HAP-1 (cell line): ENCODE measurements at regions not wholly inside any gene's neighbourhood (a gene's known extent, or its start where the extent isn't known, plus 50 kb on each side); places are given as distances from the start of the nearest gene placed in this dataset.

Source experiments
- DNase-seq, 2 experiments: peaks; one replicate each; pipeline ENCODE4 v3.0.0-alpha.2; 2016 to 2020; ENCODE audit warnings: low spot score in 2 of 2
- H3K27me3 ChIP-seq: fragments of 250-450 bp; sonication (Bioruptor Pico); 2 replicates; pipeline ENCODE4 v1.5.1; 2020; ENCODE audit warnings: low read depth, mild to moderate bottlenecking, moderate library complexity
- H3K36me3 ChIP-seq: fragments of 250-450 bp; sonication (Bioruptor Pico); replicated peaks from 2 replicates; pipeline ENCODE4 v1.5.1; 2020; ENCODE audit warnings: mild to moderate bottlenecking
- H3K4me1 ChIP-seq: fragments of 250-450 bp; sonication (Bioruptor Pico); 2 replicates; pipeline ENCODE4 v1.5.1; 2020; ENCODE audit warnings: mild to moderate bottlenecking
- H3K4me3 ChIP-seq: fragments of 250-450 bp; sonication (Bioruptor Pico); 2 replicates; pipeline ENCODE4 v1.5.1; 2020; ENCODE audit warnings: mild to moderate bottlenecking, moderate library complexity
- H3K9me3 ChIP-seq: fragments of 250-450 bp; sonication (Bioruptor Pico); 2 replicates; pipeline ENCODE4 v1.5.1; 2020; ENCODE audit warnings: mild to moderate bottlenecking, moderate library complexity
- in situ Hi-C: fragments of 300-500 bp; cut with MboI; formaldehyde crosslinking; loops from 3 replicates; pipeline ENCODE4 v1.14.3; 2020; ENCODE audit warnings: low sequenced_read_pairs, inconsistent platforms, mixed read lengths

- DNase-seq = no peak
- in situ Hi-C loops = no loop called here
- Histone ChIP-seq H3K36me3 (no peaks in the 10 kb centered on the region), H3K4me3 (no peak overlapping the region), H3K9me3 (no peaks in the 10 kb centered on the region), H3K27me3 (no peaks in the 10 kb centered on the region), H3K4me1 (peaks cover 9% of the 10 kb centered on the region)
These were observed 565.7 kb upstream of the FTMT start for GRCh38 chr5:121285801-121286521.

GRCh38 chr5:121288781-121289180 is 562.9 kb upstream of the FTMT start:
- no peaks in the 10 kb centered on the region for H3K9me3 ChIP-seq
- no peaks in the 10 kb centered on the region for H3K27me3 ChIP-seq
- no peak overlapping the region for H3K4me3 ChIP-seq
- DNase-seq = no peak
- no peaks in the 10 kb centered on the region for H3K36me3 ChIP-seq
- in situ Hi-C loops = no loop called here
- peaks cover 2% of the 10 kb centered on the region; the same call in 1 of the 2 replicates for H3K4me1 ChIP-seq

- Histone ChIP-seq H3K27me3 (no peaks in the 10 kb centered on the region), H3K36me3 (no peaks in the 10 kb centered on the region), H3K9me3 (no peaks in the 10 kb centered on the region), H3K4me1 (peaks cover 2% of the 10 kb centered on the region; the same call in 1 of the 2 replicates), H3K4me3 (no peak overlapping the region)
- in situ Hi-C loops = no loop called here
- DNase-seq = no peak
These were observed 559.0 kb upstream of the FTMT start for GRCh38 chr5:121292664-121293063.

GRCh38 chr5:121296356-121296755 is 555.3 kb upstream of the FTMT start:
- in situ Hi-C loops = no loop called here
- DNase-seq = no peak
- no peaks in the 10 kb centered on the region for H3K36me3 ChIP-seq
- no peaks in the 10 kb centered on the region for H3K4me1 ChIP-seq
- no peaks in the 10 kb centered on the region for H3K27me3 ChIP-seq
- H3K4me3 ChIP-seq = no peak overlapping the region
- no peaks in the 10 kb centered on the region for H3K9me3 ChIP-seq

GRCh38 chr5:121299153-121299552 is 552.5 kb upstream of the FTMT start:
- no peaks in the 10 kb centered on the region for H3K36me3 ChIP-seq
- H3K4me1 ChIP-seq = no peaks in the 10 kb centered on the region
- H3K27me3 ChIP-seq = no peaks in the 10 kb centered on the region
- in situ Hi-C loops = no loop called here
- no peaks in the 10 kb centered on the region for H3K9me3 ChIP-seq
- no peak for DNase-seq
- H3K4me3 ChIP-seq = no peak overlapping the region

GRCh38 chr5:121304838-121305237 is 546.8 kb upstream of the FTMT start:
- in situ Hi-C loops = no loop called here
- Histone ChIP-seq H3K4me3 (no peak overlapping the region), H3K27me3 (no peaks in the 10 kb centered on the region), H3K4me1 (no peaks in the 10 kb centered on the region), H3K9me3 (no peaks in the 10 kb centered on the region), H3K36me3 (no peaks in the 10 kb centered on the region)
- no peak for DNase-seq

- no peak for DNase-seq
- no peaks in the 10 kb centered on the region for H3K27me3 ChIP-seq
- H3K36me3 ChIP-seq = no peaks in the 10 kb centered on the region
- no peaks in the 10 kb centered on the region for H3K9me3 ChIP-seq
- H3K4me1 ChIP-seq = no peaks in the 10 kb centered on the region
- in situ Hi-C loops = no loop called here
- no peak overlapping the region for H3K4me3 ChIP-seq
These were observed 537.8 kb upstream of the FTMT start for GRCh38 chr5:121313886-121314285.

- DNase-seq = no peak
- no peaks in the 10 kb centered on the region for H3K9me3 ChIP-seq
- H3K27me3 ChIP-seq = no peaks in the 10 kb centered on the region
- no peaks in the 10 kb centered on the region for H3K4me1 ChIP-seq
- no peaks in the 10 kb centered on the region for H3K36me3 ChIP-seq
- no peak overlapping the region for H3K4me3 ChIP-seq
- in situ Hi-C loops = no loop called here
These were observed 535.9 kb upstream of the FTMT start for GRCh38 chr5:121315786-121316185.

GRCh38 chr5:121319292-121319691 is 532.4 kb upstream of the FTMT start:
- H3K4me3 ChIP-seq = no peak overlapping the region
- DNase-seq = no peak
- H3K4me1 ChIP-seq = no peaks in the 10 kb centered on the region

GRCh38 chr5:121325930-121326329 is 525.8 kb upstream of the FTMT start:
- no peak for DNase-seq
- H3K27me3 ChIP-seq = no peaks in the 10 kb centered on the region
- H3K9me3 ChIP-seq = no peaks in the 10 kb centered on the region
- in situ Hi-C loops = no loop called here
- no peaks in the 10 kb centered on the region for H3K4me1 ChIP-seq
- H3K4me3 ChIP-seq = no peak overlapping the region
- no peaks in the 10 kb centered on the region for H3K36me3 ChIP-seq

More at GRCh38 chr5:121319292-121319691, 532.4 kb upstream of the FTMT start:
- in situ Hi-C loops = no loop called here
- Histone ChIP-seq H3K36me3 (no peaks in the 10 kb centered on the region), H3K27me3 (no peaks in the 10 kb centered on the region), H3K9me3 (no peaks in the 10 kb centered on the region)

- H3K4me1 ChIP-seq = no peaks in the 10 kb centered on the region
- in situ Hi-C loops = no loop called here
- H3K9me3 ChIP-seq = no peaks in the 10 kb centered on the region
- no peaks in the 10 kb centered on the region for H3K27me3 ChIP-seq
- H3K4me3 ChIP-seq = no peak overlapping the region
- no peak for DNase-seq
- no peaks in the 10 kb centered on the region for H3K36me3 ChIP-seq
These were observed 501.3 kb upstream of the FTMT start for GRCh38 chr5:121350181-121350930.

GRCh38 chr5:121366515-121366914 is 485.2 kb upstream of the FTMT start:
- DNase-seq = no peak
- H3K9me3 ChIP-seq = no peaks in the 10 kb centered on the region
- H3K4me1 ChIP-seq = no peaks in the 10 kb centered on the region
- H3K27me3 ChIP-seq = no peaks in the 10 kb centered on the region
- H3K36me3 ChIP-seq = no peaks in the 10 kb centered on the region
- H3K4me3 ChIP-seq = no peak overlapping the region
- in situ Hi-C loops = no loop called here

GRCh38 chr5:121373371-121373770 is 478.3 kb upstream of the FTMT start:
- in situ Hi-C loops = no loop called here
- no peaks in the 10 kb centered on the region for H3K4me1 ChIP-seq
- no peak overlapping the region for H3K4me3 ChIP-seq
- no peaks in the 10 kb centered on the region for H3K9me3 ChIP-seq
- H3K36me3 ChIP-seq = no peaks in the 10 kb centered on the region
- no peaks in the 10 kb centered on the region for H3K27me3 ChIP-seq
- peak; percentile 12 to 17 for DNase-seq

- no peaks in the 10 kb centered on the region for H3K4me1 ChIP-seq
- H3K36me3 ChIP-seq = no peaks in the 10 kb centered on the region
- H3K4me3 ChIP-seq = no peak overlapping the region
- in situ Hi-C loops = no loop called here
- no peak for DNase-seq
- no peaks in the 10 kb centered on the region for H3K9me3 ChIP-seq
- H3K27me3 ChIP-seq = no peaks in the 10 kb centered on the region
These were observed 474.2 kb upstream of the FTMT start for GRCh38 chr5:121377461-121377860.
